ENCODE measurements at regions not wholly inside any gene's neighbourhood (a gene's known extent, or its start where the extent isn't known, plus 50 kb on each side); places are given as distances from the start of the nearest gene placed in this dataset.

GRCh38 chr18:34540897-34541296, 169.2 kb upstream of the DTNA start:
- CTCF ChIA-PET, result no interaction called here
- H3K9me3 ChIP-seq (ENCODE audit: control insufficient read depth, insufficient read depth, low read length), result no peaks in the 10 kb centered on the region
- H3K27ac ChIP-seq (ENCODE audit: low read depth, low read length), result no peak overlapping the region
- H3K4me3 ChIP-seq (ENCODE audit: low read depth, low read length), result no peak overlapping the region
- DNase-seq (ENCODE audit: low read depth, low spot score), result no peak
- TF ChIP-seq, protein P1, sequence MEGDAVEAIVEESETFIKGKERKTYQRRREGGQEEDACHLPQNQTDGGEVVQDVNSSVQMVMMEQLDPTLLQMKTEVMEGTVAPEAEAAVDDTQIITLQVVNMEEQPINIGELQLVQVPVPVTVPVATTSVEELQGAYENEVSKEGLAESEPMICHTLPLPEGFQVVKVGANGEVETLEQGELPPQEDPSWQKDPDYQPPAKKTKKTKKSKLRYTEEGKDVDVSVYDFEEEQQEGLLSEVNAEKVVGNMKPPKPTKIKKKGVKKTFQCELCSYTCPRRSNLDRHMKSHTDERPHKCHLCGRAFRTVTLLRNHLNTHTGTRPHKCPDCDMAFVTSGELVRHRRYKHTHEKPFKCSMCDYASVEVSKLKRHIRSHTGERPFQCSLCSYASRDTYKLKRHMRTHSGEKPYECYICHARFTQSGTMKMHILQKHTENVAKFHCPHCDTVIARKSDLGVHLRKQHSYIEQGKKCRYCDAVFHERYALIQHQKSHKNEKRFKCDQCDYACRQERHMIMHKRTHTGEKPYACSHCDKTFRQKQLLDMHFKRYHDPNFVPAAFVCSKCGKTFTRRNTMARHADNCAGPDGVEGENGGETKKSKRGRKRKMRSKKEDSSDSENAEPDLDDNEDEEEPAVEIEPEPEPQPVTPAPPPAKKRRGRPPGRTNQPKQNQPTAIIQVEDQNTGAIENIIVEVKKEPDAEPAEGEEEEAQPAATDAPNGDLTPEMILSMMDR (IDR thresholded peaks at IDR 0.05; ENCODE audit: low read depth, low read length), result no peak
- H3K27me3 ChIP-seq (ENCODE audit: control insufficient read depth, insufficient read depth, low read length), result no peaks in the 10 kb centered on the region
- POLR2A ChIA-PET, result no interaction called here

- H3K27ac ChIP-seq (ENCODE audit: low read depth, low read length), result no peak overlapping the region
- no peaks in the 10 kb centered on the region for H3K27me3 ChIP-seq (ENCODE audit: control insufficient read depth, insufficient read depth, low read length)
- ChIA-PET CTCF (no interaction called here), POLR2A (no interaction called here)
- H3K4me3 ChIP-seq (ENCODE audit: low read depth, low read length), result no peak overlapping the region
- H3K9me3 ChIP-seq (ENCODE audit: control insufficient read depth, insufficient read depth, low read length), result no peaks in the 10 kb centered on the region
- no peak for DNase-seq (ENCODE audit: low read depth, low spot score)
- TF ChIP-seq, protein P1 (IDR thresholded peaks at IDR 0.05; ENCODE audit: low read depth, low read length), result no peak
Measured at GRCh38 chr18:34542625-34543024, 167.5 kb upstream of the DTNA start.

DNA sequence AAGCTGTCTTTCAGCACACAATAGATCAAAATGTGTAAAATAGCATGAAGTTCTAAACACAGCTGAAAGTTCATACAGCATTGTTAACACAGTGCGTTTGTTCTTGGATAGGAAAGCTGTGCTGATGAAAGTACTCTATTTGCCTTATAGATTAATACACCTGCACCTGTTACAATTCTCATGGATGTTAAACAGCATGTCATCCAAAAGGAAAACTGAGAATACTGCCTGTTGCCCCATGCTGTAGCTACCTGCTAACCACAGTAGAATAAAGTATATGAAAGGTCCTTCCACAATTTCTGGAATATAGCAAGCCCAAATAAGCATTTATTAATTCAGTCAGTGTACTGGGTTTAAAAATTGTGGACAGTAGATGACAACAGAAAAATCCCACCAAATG, 166.7 kb upstream of the DTNA start:
- TF ChIP-seq, protein P1 (IDR thresholded peaks at IDR 0.05; ENCODE audit: low read depth, low read length), result no peak
- no peak overlapping the region for H3K27ac ChIP-seq (ENCODE audit: low read depth, low read length)
- POLR2A ChIA-PET, result no interaction called here
- no peaks in the 10 kb centered on the region for H3K9me3 ChIP-seq (ENCODE audit: control insufficient read depth, insufficient read depth, low read length)
- CTCF ChIA-PET, result no interaction called here
- DNase-seq (ENCODE audit: low read depth, low spot score), result no peak
- no peaks in the 10 kb centered on the region for H3K27me3 ChIP-seq (ENCODE audit: control insufficient read depth, insufficient read depth, low read length)
- no peak overlapping the region for H3K4me3 ChIP-seq (ENCODE audit: low read depth, low read length)

GRCh38 chr18:34543945-34544344, 166.2 kb upstream of the DTNA start:
- H3K4me3 ChIP-seq (ENCODE audit: low read depth, low read length), result no peak overlapping the region
- ChIA-PET POLR2A (no interaction called here), CTCF (no interaction called here)
- TF ChIP-seq, protein P1 (IDR thresholded peaks at IDR 0.05; ENCODE audit: low read depth, low read length), result no peak
- no peak overlapping the region for H3K27ac ChIP-seq (ENCODE audit: low read depth, low read length)
- H3K27me3 ChIP-seq (ENCODE audit: control insufficient read depth, insufficient read depth, low read length), result no peaks in the 10 kb centered on the region
- no peak for DNase-seq (ENCODE audit: low read depth, low spot score)
- no peaks in the 10 kb centered on the region for H3K9me3 ChIP-seq (ENCODE audit: control insufficient read depth, insufficient read depth, low read length)

- TF ChIP-seq, protein P1 (IDR thresholded peaks at IDR 0.05; ENCODE audit: low read depth, low read length), result no peak
- Histone ChIP-seq H3K27me3 (ENCODE audit: control insufficient read depth, insufficient read depth, low read length) (no peaks in the 10 kb centered on the region), H3K4me3 (ENCODE audit: low read depth, low read length) (no peak overlapping the region), H3K9me3 (ENCODE audit: control insufficient read depth, insufficient read depth, low read length) (no peaks in the 10 kb centered on the region), H3K27ac (ENCODE audit: low read depth, low read length) (no peak overlapping the region)
- ChIA-PET POLR2A (no interaction called here), CTCF (no interaction called here)
- DNase-seq (ENCODE audit: low read depth, low spot score), result no peak
Measured at GRCh38 chr18:34544930-34545329, 165.2 kb upstream of the DTNA start.
